HFFc6 (cell line): ENCODE measurements at regions not wholly inside any gene's neighbourhood (a gene's known extent, or its start where the extent isn't known, plus 50 kb on each side); places are given as distances from the start of the nearest gene placed in this dataset.
A peak's percentile ranks its signal among the peaks of the same experiment; 100 is the strongest.

Experiments used
- DNase-seq: peaks from one replicate; pipeline ENCODE4 v3.0.0-alpha.2; 2018
- H3K27ac Mint-ChIP-seq: 2 replicates; pipeline ENCODE4 v1.8.0; 2020; ENCODE audit warnings: mild to moderate bottlenecking, mixed read lengths
- H3K27me3 Mint-ChIP-seq: 2 replicates; pipeline ENCODE4 v1.8.0; 2021; ENCODE audit warnings: mild to moderate bottlenecking, moderate library complexity, mixed read lengths; ENCODE audit not compliant: insufficient read depth
- H3K36me3 Mint-ChIP-seq: 2 replicates; pipeline ENCODE4 v1.8.0; 2021; ENCODE audit warnings: low read depth, mixed read lengths
- H3K4me1 Mint-ChIP-seq: 2 replicates; pipeline ENCODE4 v1.8.0; 2020; ENCODE audit warnings: low read depth, mixed read lengths
- H3K4me3 Mint-ChIP-seq: 2 replicates; pipeline ENCODE4 v1.8.0; 2020; ENCODE audit warnings: mild to moderate bottlenecking, moderate library complexity, mixed read lengths
- H3K9me3 Mint-ChIP-seq: 2 replicates; pipeline ENCODE4 v1.8.0; 2020; ENCODE audit warnings: mild to moderate bottlenecking, mixed read lengths
- TF ChIP-seq, protein P1 (sequence below): fragments of 200-600 bp; sonication (generic); IDR thresholded peaks from 2 replicates; pipeline ENCODE4 v1.5.0; 2021; ENCODE audit warnings: antibody characterized with exemption, mild to moderate bottlenecking

DNA sequence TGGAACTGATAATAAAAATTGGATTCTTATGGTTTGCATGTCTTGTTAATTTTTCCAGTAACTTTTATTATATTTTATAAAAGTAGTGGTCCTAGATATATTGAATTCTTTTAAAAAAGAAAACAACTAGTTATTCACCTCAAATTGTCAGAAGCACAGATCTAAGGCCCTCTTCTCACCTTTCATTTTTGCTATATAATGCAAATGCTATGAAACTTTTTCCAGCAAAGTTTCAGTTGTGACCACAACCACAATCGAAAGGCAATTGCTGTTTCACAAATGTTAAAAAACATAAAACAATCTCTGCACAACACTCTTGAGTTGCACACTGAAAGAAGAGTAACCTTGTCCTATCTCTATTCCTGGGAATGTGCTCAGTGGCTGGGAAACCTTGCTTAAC, 479.8 kb upstream of the FLRT2 start:
- Mint-ChIP-seq H3K27ac (no peak overlapping the region), H3K27me3 (no peaks in the 10 kb centered on the region), H3K4me3 (no peak overlapping the region), H3K36me3 (peaks cover 6% of the 10 kb centered on the region; the same call in 1 of the 2 replicates), H3K4me1 (no peaks in the 10 kb centered on the region), H3K9me3 (peaks cover 27% of the 10 kb centered on the region)
- TF ChIP-seq, protein P1, sequence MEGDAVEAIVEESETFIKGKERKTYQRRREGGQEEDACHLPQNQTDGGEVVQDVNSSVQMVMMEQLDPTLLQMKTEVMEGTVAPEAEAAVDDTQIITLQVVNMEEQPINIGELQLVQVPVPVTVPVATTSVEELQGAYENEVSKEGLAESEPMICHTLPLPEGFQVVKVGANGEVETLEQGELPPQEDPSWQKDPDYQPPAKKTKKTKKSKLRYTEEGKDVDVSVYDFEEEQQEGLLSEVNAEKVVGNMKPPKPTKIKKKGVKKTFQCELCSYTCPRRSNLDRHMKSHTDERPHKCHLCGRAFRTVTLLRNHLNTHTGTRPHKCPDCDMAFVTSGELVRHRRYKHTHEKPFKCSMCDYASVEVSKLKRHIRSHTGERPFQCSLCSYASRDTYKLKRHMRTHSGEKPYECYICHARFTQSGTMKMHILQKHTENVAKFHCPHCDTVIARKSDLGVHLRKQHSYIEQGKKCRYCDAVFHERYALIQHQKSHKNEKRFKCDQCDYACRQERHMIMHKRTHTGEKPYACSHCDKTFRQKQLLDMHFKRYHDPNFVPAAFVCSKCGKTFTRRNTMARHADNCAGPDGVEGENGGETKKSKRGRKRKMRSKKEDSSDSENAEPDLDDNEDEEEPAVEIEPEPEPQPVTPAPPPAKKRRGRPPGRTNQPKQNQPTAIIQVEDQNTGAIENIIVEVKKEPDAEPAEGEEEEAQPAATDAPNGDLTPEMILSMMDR: no peak
- no peak for DNase-seq

DNA sequence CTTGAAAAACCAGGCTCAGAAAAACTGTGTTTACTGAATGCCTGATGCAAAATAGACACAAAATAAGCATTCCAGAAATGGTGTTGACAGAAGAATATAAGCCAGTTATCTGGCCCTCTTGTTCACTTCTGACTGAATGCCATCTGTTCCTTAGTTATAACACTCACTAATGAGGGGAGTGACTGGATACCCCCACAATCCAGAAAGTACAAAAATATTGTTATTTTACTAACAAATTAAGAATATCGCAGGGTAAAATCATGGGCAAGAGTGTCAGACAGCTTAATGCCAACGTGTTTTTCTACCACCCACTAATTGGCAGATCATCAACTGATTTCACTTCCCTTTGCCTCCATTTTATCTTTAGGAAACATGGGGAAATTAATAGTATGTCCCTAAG, 477.3 kb upstream of the FLRT2 start:
- peaks cover 16% of the 10 kb centered on the region for H3K9me3 Mint-ChIP-seq
- no peak overlapping the region for H3K4me3 Mint-ChIP-seq
- H3K36me3 Mint-ChIP-seq: peaks cover 6% of the 10 kb centered on the region; the same call in 1 of the 2 replicates
- H3K4me1 Mint-ChIP-seq: no peaks in the 10 kb centered on the region; the same call in 1 of the 2 replicates
- no peaks in the 10 kb centered on the region for H3K27me3 Mint-ChIP-seq
- TF ChIP-seq, protein P1: no peak
- DNase-seq: no peak
- no peak overlapping the region for H3K27ac Mint-ChIP-seq

DNA sequence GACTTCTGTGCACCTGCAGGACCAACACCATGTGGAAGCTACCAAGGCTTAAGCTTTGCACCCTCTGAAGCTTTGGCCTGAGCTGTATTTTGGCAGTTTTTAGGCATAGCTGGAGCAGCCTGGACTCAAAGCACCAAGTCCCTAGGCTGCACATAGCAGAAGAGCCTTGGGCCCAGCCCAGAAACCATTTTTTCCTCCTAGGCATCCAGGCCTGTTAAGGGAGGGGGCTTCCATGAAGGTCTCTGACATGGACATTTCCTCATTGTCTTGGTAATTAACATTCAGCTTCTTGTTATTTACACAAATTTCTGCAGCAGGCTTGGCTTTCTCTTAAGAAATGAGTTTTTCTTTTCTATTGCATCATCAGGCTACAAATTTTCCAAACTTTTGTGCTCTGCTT, 475.8 kb upstream of the FLRT2 start:
- H3K36me3 Mint-ChIP-seq: peaks cover 6% of the 10 kb centered on the region; the same call in 1 of the 2 replicates
- TF ChIP-seq, protein P1: no peak
- peaks cover 16% of the 10 kb centered on the region for H3K9me3 Mint-ChIP-seq
- H3K4me1 Mint-ChIP-seq: no peaks in the 10 kb centered on the region; the same call in 1 of the 2 replicates
- no peak for DNase-seq
- no peak overlapping the region for H3K4me3 Mint-ChIP-seq
- no peak overlapping the region for H3K27ac Mint-ChIP-seq
- H3K27me3 Mint-ChIP-seq: no peaks in the 10 kb centered on the region

DNA sequence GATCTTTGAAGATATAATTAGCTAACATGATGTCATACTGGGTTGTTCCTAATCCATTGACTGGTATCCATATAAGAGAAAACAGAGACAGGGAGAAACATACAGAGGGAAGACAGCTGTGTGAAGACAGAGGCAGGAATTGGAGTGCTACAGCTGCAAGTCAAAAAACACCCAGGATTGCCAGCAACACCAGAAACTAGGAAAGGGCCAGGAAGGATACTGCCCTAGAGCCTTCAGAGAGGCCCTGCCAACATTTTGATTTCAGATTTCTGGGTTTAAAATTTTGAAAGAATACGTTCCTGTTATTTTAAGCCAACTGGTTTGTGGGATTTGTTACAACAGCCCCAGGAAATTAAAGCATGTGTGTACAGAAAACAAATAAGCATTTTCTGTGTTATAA, 473.7 kb upstream of the FLRT2 start:
- no peak for DNase-seq
- TF ChIP-seq, protein P1: no peak
- H3K9me3 Mint-ChIP-seq: peaks cover 16% of the 10 kb centered on the region
- H3K4me3 Mint-ChIP-seq: no peak overlapping the region
- no peak overlapping the region for H3K27ac Mint-ChIP-seq
- H3K27me3 Mint-ChIP-seq: no peaks in the 10 kb centered on the region
- no peaks in the 10 kb centered on the region; the same call in 1 of the 2 replicates for H3K4me1 Mint-ChIP-seq
- H3K36me3 Mint-ChIP-seq: peaks cover 6% of the 10 kb centered on the region; the same call in 1 of the 2 replicates

DNA sequence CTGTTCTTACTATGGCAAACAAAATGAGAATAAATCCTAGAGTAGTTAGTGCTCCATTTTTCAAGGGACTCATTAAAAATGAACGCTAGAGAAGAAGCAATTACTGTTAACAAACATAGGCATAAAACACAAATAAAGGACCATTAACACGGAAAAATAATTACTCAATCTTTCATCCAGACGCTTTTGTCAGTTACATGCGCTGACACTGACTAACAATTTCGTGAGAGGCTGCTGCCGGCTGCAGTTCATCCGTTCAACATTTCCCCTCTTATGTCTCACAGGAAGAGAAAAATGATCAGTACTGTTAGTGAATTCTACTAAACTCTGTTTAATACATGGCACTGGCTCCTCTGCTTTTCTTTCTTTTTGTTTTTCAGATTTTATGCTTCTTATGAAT, 472.7 kb upstream of the FLRT2 start:
- Mint-ChIP-seq H3K27me3 (no peaks in the 10 kb centered on the region), H3K27ac (no peak overlapping the region), H3K36me3 (peaks cover 6% of the 10 kb centered on the region; the same call in 1 of the 2 replicates), H3K4me1 (no peaks in the 10 kb centered on the region; the same call in 1 of the 2 replicates), H3K9me3 (peaks cover 16% of the 10 kb centered on the region), H3K4me3 (peak overlapping the region; percentile 57; the same call in 1 of the 2 replicates)
- no peak for DNase-seq
- TF ChIP-seq, protein P1: no peak

DNA sequence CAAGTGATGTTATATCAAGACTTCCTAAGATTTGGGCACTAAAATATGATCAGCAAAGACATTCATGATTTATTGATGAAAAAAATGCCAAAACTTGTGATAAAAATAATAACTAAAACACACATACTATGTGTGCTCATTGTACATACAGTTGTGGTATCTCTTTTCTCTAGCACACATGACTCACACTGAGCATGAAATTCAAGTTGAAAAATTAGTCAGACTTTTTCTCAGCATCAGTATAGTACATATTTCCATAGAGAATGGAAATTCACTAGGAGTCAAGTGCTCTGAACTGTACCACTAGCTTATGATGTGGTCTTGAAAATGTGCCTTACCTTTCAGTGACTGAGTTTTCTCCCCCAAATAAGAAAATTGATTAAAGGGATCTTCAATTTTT, 471.8 kb upstream of the FLRT2 start:
- Mint-ChIP-seq H3K4me1 (no peaks in the 10 kb centered on the region; the same call in 1 of the 2 replicates), H3K4me3 (no peak overlapping the region), H3K27me3 (no peaks in the 10 kb centered on the region), H3K27ac (no peak overlapping the region), H3K36me3 (peaks cover 6% of the 10 kb centered on the region; the same call in 1 of the 2 replicates), H3K9me3 (peaks cover 16% of the 10 kb centered on the region)
- TF ChIP-seq, protein P1: no peak
- DNase-seq: no peak
